ENCODE measurements at regions not wholly inside any gene's neighbourhood (a gene's known extent, or its start where the extent isn't known, plus 50 kb on each side); places are given as distances from the start of the nearest gene placed in this dataset.

GRCh38 chr7:123305840-123306375, 106.1 kb upstream of the SLC13A1 start:
- no peak for TF ChIP-seq CTCF (IDR thresholded peaks at IDR 0.05)
- TF ChIP-seq POLR2A (IDR thresholded peaks at IDR 0.05) = no peak
